Brain microvascular endothelial cell (primary cell): ENCODE measurements at regions not wholly inside any gene's neighbourhood (a gene's known extent, or its start where the extent isn't known, plus 50 kb on each side); places are given as distances from the start of the nearest gene placed in this dataset.

Source experiments
- DNase-seq: peaks from one replicate; pipeline ENCODE4 v3.0.0-alpha.2; 2020
- H3K27ac ChIP-seq: fragments of 250-450 bp; sonication (Bioruptor Pico); 2 replicates; pipeline ENCODE4 v1.5.1; 2020; ENCODE audit warnings: mild to moderate bottlenecking, moderate library complexity
- H3K27me3 ChIP-seq: fragments of 250-450 bp; sonication (Bioruptor Pico); replicated peaks from 2 replicates; pipeline ENCODE4 v1.5.1; 2020; ENCODE audit warnings: mild to moderate bottlenecking
- H3K36me3 ChIP-seq: fragments of 250-450 bp; sonication (Bioruptor Pico); replicated peaks from 2 replicates; pipeline ENCODE4 v1.5.1; 2020; ENCODE audit warnings: mild to moderate bottlenecking
- H3K4me3 ChIP-seq: 2 replicates; pipeline ENCODE4 v1.5.1; 2011; ENCODE audit warnings: low read depth, mild to moderate bottlenecking, control low read depth, low read length, moderate library complexity
- CTCF ChIP-seq: IDR thresholded peaks from 2 replicates; pipeline ENCODE4 v1.5.1; 2011; ENCODE audit warnings: low read depth, mild to moderate bottlenecking, moderate library complexity, low read length, control low read depth, inconsistent platforms; ENCODE audit errors: missing control alignments
- in situ Hi-C: cut with HindIII; loops from 2 replicates; pipeline ENCODE4 v1.10.0; 2017; ENCODE audit warnings: low sequenced_read_pairs, low pct_ligation_motif_present

GRCh38 chr13:53150568-53150967 is 122.0 kb downstream of the OLFM4 start:
- Histone ChIP-seq H3K27ac (no peak overlapping the region), H3K4me3 (no peak overlapping the region), H3K27me3 (no peaks in the 10 kb centered on the region), H3K36me3 (no peaks in the 10 kb centered on the region)
- no peak for TF ChIP-seq CTCF
- in situ Hi-C loops: no loop called here
- DNase-seq: no peak

- no peak overlapping the region for H3K4me3 ChIP-seq
- in situ Hi-C loops: no loop called here
- H3K27me3 ChIP-seq: no peaks in the 10 kb centered on the region
- DNase-seq: peak; percentile 2
- H3K27ac ChIP-seq: no peak overlapping the region
- TF ChIP-seq CTCF: peak; percentile 33
- H3K36me3 ChIP-seq: no peaks in the 10 kb centered on the region
These were observed 122.9 kb downstream of the OLFM4 start for GRCh38 chr13:53151336-53152056.

GRCh38 chr13:53152057-53152421 is 123.4 kb downstream of the OLFM4 start:
- Histone ChIP-seq H3K4me3 (no peak overlapping the region), H3K36me3 (no peaks in the 10 kb centered on the region), H3K27me3 (no peaks in the 10 kb centered on the region), H3K27ac (no peak overlapping the region)
- in situ Hi-C loops: no loop called here
- no peak for DNase-seq
- no peak for TF ChIP-seq CTCF

- in situ Hi-C loops: no loop called here
- TF ChIP-seq CTCF: no peak
- no peaks in the 10 kb centered on the region for H3K27me3 ChIP-seq
- no peak overlapping the region for H3K4me3 ChIP-seq
- no peak for DNase-seq
- no peak overlapping the region for H3K27ac ChIP-seq
- no peaks in the 10 kb centered on the region for H3K36me3 ChIP-seq
These were observed 129.6 kb downstream of the OLFM4 start for GRCh38 chr13:53158201-53158600.

- H3K36me3 ChIP-seq: no peaks in the 10 kb centered on the region
- in situ Hi-C loops: no loop called here
- no peak overlapping the region for H3K4me3 ChIP-seq
- no peaks in the 10 kb centered on the region for H3K27me3 ChIP-seq
- no peak for DNase-seq
- TF ChIP-seq CTCF: no peak
- no peak overlapping the region for H3K27ac ChIP-seq
These were observed 130.8 kb downstream of the OLFM4 start for GRCh38 chr13:53159431-53159830.

- Histone ChIP-seq H3K27ac (no peak overlapping the region), H3K36me3 (no peaks in the 10 kb centered on the region), H3K27me3 (no peaks in the 10 kb centered on the region), H3K4me3 (no peak overlapping the region)
- in situ Hi-C loops: no loop called here
- TF ChIP-seq CTCF: no peak
- DNase-seq: no peak
These were observed 131.6 kb downstream of the OLFM4 start for GRCh38 chr13:53160211-53160610.
